ENCODE measurements at regions not wholly inside any gene's neighbourhood (a gene's known extent, or its start where the extent isn't known, plus 50 kb on each side); places are given as distances from the start of the nearest gene placed in this dataset.

DNA sequence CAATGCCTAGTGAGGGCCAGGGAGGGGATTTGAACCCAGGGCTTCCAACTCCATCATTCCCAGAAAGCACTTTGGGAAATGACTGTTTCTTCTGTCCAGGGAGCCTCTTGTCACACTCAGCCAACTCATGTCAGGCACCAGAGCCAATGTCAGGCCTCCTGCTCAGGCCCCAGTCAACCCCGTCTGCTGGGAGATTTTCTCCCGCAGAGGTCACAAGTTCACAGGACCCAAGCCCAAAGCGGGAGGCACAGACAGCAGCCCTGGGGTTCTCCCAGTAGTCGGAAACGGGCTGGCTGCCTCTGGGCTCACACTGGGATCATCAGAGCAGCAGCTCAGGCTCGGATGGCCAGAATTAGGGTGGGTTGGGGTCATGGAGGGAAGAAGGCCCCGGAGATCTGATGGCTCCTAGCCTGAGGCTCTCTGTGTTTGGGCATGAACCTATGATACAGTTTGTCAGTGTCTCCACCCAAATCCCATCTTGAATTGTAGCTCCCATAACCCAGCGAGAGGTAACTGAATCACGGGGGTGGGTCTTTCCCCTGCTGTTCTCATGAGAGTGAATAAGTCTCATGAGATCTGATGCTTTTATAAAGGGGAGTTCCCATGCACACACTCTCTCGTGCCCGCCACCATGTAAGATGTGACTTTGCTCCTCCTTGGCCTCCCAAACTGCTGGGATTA is 255.5 kb downstream of the PARN start:
- Histone ChIP-seq H3K4me3 (no peak overlapping the region), H3K27ac (no peak overlapping the region), H3K27me3 (no peaks in the 10 kb centered on the region), H3K9me3 (no peaks in the 10 kb centered on the region), H3K36me3 (no peaks in the 10 kb centered on the region), H3K4me1 (peaks cover 38% of the 10 kb centered on the region)
- no peak for TF ChIP-seq POLR2A (IDR thresholded peaks at IDR 0.05)
- DNase-seq (ENCODE audit: low spot score in 2 of 2) = no peak
- WGBS = 77% methylated on average over 6 of the region's 11 CpGs

DNA sequence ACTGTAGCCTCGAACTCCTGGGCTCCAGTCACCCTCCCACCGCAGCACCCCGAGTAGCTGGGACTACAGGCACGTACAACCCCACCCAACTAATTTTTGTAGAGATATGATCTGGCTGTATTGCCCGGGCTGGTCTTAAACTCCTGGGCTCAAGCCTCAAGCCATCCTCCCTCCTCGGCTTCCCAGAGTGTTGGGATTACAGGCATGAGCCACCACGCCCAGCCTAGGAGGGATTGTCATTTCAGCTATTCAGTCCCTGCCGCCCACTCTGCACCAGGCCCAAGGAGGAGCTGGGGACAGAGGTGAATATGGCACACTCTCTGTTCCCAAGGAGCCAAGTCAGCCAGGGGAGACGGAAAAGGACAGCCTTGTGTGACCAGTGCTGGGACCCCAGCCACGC is 256.2 kb downstream of the PARN start:
- no peak for DNase-seq (ENCODE audit: low spot score in 2 of 2)
- no peaks in the 10 kb centered on the region for H3K27me3 ChIP-seq
- WGBS = 54% methylated on average over 10 of the region's 10 CpGs
- no peak overlapping the region for H3K4me3 ChIP-seq
- no peaks in the 10 kb centered on the region for H3K9me3 ChIP-seq
- no peak for TF ChIP-seq EP300 (IDR thresholded peaks at IDR 0.05)
- TF ChIP-seq POLR2AphosphoS5 (IDR thresholded peaks at IDR 0.05) = no peak
- TF ChIP-seq POLR2A (IDR thresholded peaks at IDR 0.05) = no peak
- TF ChIP-seq, protein P1, sequence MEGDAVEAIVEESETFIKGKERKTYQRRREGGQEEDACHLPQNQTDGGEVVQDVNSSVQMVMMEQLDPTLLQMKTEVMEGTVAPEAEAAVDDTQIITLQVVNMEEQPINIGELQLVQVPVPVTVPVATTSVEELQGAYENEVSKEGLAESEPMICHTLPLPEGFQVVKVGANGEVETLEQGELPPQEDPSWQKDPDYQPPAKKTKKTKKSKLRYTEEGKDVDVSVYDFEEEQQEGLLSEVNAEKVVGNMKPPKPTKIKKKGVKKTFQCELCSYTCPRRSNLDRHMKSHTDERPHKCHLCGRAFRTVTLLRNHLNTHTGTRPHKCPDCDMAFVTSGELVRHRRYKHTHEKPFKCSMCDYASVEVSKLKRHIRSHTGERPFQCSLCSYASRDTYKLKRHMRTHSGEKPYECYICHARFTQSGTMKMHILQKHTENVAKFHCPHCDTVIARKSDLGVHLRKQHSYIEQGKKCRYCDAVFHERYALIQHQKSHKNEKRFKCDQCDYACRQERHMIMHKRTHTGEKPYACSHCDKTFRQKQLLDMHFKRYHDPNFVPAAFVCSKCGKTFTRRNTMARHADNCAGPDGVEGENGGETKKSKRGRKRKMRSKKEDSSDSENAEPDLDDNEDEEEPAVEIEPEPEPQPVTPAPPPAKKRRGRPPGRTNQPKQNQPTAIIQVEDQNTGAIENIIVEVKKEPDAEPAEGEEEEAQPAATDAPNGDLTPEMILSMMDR (IDR thresholded peaks at IDR 0.05) = no peak
- H3K27ac ChIP-seq = no peak overlapping the region
- no peaks in the 10 kb centered on the region for H3K36me3 ChIP-seq
- peaks cover 43% of the 10 kb centered on the region for H3K4me1 ChIP-seq

GRCh38 chr16:14373406-14373805 is 256.7 kb downstream of the PARN start:
- Histone ChIP-seq H3K4me1 (peaks cover 40% of the 10 kb centered on the region), H3K36me3 (no peaks in the 10 kb centered on the region), H3K4me3 (no peak overlapping the region), H3K27me3 (no peaks in the 10 kb centered on the region), H3K9me3 (no peaks in the 10 kb centered on the region), H3K27ac (no peak overlapping the region)
- 63% methylated on average over 12 of the region's 13 CpGs for WGBS
- DNase-seq (ENCODE audit: low spot score in 2 of 2) = no peak
- TF ChIP-seq POLR2A (IDR thresholded peaks at IDR 0.05) = no peak
- TF ChIP-seq, protein P1 (IDR thresholded peaks at IDR 0.05) = no peak
- no peak for TF ChIP-seq POLR2AphosphoS5 (IDR thresholded peaks at IDR 0.05)
- no peak for TF ChIP-seq EP300 (IDR thresholded peaks at IDR 0.05)

DNA sequence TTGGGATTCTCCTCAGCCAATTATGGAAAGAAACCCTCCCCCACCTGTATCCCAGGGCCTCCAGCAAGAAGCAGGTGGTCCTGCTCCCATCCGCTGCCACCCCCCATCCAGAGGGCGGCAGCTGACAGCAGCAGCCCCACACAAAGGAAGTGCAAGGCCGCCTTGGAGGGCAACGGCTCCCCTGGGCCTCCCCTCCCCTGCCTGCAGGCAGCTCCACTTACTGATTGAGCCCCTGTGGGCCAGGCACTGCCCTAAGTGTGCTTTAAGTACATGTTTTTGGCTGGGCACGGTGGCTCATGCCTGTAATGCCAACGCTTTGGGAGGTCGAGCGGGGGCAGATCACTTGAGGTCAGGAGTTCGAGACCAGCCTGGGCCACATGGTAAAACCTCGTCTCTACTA is 257.6 kb downstream of the PARN start:
- no peak overlapping the region for H3K4me3 ChIP-seq

GRCh38 chr16:14371778-14372431 is 258.2 kb downstream of the PARN start:
- Histone ChIP-seq H3K4me3 (no peak overlapping the region), H3K27ac (no peak overlapping the region), H3K36me3 (no peaks in the 10 kb centered on the region), H3K9me3 (no peaks in the 10 kb centered on the region), H3K4me1 (peaks cover 35% of the 10 kb centered on the region), H3K27me3 (no peaks in the 10 kb centered on the region)
- 67% methylated on average over 7 of the region's 7 CpGs for WGBS
- TF ChIP-seq EP300 (IDR thresholded peaks at IDR 0.05) = no peak
- TF ChIP-seq, protein P1 (IDR thresholded peaks at IDR 0.05) = no peak
- no peak for TF ChIP-seq POLR2A (IDR thresholded peaks at IDR 0.05)
- no peak for TF ChIP-seq POLR2AphosphoS5 (IDR thresholded peaks at IDR 0.05)
- DNase-seq (ENCODE audit: low spot score in 2 of 2) = no peak

More for the DNA sequence above, 257.6 kb downstream of the PARN start:
- TF ChIP-seq, protein P1 (IDR thresholded peaks at IDR 0.05) = no peak
- TF ChIP-seq EP300 (IDR thresholded peaks at IDR 0.05) = no peak
- TF ChIP-seq POLR2A (IDR thresholded peaks at IDR 0.05) = no peak
- no peak for TF ChIP-seq POLR2AphosphoS5 (IDR thresholded peaks at IDR 0.05)
- no peaks in the 10 kb centered on the region for H3K36me3 ChIP-seq
- H3K27ac ChIP-seq = no peak overlapping the region
- no peaks in the 10 kb centered on the region for H3K27me3 ChIP-seq
- no peak for DNase-seq (ENCODE audit: low spot score in 2 of 2)
- WGBS = 72% methylated on average over 10 of the region's 10 CpGs
- H3K9me3 ChIP-seq = no peaks in the 10 kb centered on the region
- H3K4me1 ChIP-seq = peaks cover 35% of the 10 kb centered on the region

Measured in suprapubic skin (tissue), 4 donors.